Activated CD4-positive, CD25-positive, alpha-beta regulatory T cell (primary cell): ENCODE measurements at regions not wholly inside any gene's neighbourhood (a gene's known extent, or its start where the extent isn't known, plus 50 kb on each side); places are given as distances from the start of the nearest gene placed in this dataset.

Experiments used
- DNase-seq, 4 experiments: peaks; one replicate each; lab custom pipeline; 2025; lab: John Stamatoyannopoulos, UW

DNA sequence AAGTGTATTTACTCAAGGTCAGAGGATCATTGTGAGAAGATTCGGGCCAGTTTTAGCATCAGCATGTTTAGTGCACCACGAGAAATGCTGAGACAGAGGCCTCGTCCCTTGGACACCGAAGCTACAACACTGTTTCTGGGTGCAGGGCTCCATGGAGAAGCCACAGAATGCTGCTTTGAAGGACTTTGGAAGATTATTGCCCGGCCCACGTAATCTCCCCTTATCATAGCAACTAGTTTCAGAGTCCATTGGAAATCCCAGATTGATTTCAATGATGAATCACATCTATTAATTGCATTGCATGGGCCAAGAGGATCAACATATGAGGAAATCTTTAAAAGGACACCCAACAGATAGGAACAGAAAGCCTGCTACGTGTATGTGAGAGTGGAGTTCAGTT lies 156.0 kb downstream of the MAF start:
- DNase-seq: no peak

DNA sequence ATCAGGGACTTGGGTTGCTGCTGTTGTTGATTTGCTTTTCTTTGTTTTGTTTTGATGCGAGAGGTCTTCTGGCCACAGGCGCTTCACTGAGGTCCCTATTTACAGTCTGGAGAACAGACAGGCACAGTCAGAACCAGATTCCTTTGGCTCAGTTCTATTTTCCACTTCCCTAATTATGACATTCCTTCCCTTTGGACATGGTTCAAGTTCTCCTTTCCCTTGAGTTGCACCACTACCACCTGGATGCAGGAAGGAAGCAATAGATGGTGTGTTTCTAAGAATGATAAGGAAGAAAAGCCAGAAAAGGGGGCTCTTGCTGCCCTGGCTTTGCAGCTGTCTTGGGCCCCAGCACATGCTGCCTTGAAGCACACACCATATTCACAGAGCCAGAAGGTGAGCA lies 160.6 kb downstream of the MAF start:
- DNase-seq: no peak

DNA sequence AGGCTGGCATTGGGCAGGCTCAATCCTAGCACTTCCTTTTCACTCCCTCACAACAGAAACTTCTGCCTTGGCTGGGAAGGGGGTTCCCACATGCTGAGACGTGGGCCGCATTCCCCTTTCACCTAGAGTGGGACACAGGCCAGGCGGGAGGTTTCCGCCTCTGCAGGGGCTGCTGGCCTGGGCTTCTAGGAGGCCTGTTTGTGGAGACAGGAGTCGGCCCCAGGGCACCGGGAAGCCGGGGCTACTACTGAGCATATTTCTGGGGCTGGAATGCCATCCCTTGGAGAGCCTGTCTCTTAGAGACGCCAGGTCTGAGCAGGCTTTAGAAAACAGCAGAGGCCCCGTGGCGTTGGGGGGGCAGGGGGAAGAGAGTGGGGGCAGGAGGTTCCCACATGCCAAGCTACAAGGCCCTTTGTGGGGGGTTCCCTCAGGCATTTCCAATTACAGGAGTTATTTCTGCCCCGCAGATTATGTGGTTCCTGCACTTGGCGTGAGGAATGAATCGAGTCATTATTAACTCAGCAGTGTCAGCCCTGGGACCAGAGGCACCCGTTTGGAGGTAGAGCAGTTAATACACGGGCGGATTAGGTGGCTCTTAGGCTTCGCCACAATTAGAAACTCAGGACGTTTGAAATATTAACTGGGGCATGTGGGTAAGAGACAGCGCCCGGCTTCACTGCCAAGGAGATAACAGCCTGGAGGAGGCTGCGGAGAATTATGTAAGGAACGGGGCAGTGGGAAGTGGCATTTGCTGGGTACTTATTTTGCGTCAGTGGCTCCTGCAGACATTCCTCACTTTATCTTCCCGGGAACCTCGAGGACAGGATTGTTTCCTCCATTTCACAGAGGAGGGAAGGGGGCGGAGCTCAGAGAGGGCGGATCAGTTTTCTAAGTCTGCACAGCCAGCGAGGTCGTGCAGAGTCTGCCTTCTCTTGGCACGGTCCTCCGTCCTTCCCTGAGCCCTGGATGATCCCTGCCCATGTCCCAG lies 162.5 kb downstream of the MAF start:
- no peak for DNase-seq

DNA sequence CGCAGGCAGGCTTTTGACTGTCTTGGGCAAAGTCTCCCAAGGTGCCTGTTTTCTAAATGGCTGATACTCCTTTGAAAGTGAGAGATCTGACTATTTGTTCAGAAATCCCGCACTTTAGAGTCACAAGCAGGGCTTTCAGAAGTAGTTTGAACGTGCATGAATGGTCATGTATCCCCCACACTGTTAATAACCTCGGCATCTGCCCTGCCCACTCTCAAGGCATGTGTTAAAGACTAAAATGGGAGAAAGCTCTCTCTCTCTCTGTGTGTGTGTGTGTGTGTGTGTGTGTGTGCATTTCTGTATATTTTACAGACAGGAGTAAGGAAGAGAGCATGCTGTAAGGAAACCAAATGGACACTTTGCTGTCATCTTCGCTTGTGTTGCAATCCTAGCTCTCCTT lies 163.7 kb downstream of the MAF start:
- no peak for DNase-seq

DNA sequence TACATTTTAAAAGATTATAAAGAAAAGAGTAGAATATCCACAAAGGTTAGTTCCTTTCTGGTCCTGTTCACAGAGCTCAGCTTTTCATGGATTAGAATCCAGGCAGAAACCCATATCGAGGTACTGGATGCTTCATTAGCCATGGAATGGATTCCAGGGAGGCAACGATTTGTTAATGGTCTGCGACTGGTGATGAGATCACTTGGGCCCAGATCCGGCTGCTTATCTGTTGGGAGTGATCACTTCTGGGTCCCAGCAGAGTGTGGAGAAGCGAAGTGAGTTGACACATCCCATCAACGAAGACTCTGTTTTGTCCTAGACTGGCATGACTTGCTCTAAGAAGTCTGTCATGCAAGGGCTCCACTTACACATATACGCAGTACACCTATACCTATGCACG lies 165.8 kb downstream of the MAF start:
- no peak for DNase-seq

DNA sequence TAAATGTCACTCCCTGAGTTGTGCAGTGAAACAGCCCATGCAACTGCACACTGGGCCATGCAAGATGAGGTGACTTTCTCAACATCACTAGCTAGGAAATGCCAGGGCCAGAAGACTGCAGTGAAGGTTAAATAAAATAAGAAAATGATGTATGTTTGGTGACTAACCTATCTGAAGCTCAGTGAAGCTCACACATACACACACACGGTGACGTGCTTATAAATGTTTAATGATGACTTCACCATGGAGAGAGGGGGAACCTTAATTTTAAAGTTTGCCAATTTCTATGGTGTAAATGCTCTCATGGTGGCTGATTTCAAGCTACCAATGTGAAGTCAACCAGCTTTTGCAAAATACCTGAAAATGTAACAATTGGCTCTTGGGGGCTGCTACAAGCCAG lies 166.4 kb downstream of the MAF start:
- no peak for DNase-seq

DNA sequence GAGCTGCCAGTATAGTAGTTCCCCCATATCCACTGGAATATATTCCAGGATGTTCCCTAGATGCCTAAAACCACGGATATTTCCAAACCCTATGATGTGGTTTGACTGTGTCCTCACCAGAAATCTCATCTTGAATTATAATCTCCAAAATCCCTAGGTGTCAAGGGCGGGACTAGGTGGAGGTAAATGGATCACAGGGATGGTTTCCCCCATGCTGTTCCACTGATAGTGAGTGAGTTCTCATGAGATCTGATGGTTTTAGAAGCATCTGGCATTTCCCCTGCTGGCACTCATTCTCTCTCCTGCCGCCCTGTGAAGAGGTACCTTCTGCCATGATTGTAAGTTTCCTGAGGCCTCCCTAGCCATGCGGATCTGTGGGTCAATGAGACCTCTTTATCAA lies 168.6 kb downstream of the MAF start:
- DNase-seq: no peak

DNA sequence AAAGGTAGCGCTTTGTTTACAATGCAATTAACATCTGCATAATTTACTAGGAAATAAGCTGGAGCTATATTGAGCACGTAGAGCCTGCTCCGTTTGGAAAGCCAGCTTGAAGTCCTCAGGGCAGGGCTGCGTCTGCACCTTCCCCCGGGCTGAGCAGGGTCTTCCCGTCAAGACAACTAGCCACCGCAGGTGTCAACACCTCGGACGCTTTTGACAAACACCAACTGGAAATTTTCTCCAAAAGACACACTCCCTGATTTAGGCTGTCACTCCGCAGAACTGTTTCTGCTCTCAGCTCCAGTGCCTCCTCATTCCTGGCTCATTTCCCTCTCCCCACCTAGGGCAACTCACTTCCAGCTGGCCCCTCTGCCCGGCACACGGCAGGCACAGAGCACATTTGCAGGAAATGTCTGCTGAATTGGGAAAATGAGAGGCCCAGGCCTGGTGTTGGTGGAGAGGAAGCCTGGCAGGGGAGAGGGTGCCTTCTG lies 170.3 kb downstream of the MAF start:
- DNase-seq: no peak

DNA sequence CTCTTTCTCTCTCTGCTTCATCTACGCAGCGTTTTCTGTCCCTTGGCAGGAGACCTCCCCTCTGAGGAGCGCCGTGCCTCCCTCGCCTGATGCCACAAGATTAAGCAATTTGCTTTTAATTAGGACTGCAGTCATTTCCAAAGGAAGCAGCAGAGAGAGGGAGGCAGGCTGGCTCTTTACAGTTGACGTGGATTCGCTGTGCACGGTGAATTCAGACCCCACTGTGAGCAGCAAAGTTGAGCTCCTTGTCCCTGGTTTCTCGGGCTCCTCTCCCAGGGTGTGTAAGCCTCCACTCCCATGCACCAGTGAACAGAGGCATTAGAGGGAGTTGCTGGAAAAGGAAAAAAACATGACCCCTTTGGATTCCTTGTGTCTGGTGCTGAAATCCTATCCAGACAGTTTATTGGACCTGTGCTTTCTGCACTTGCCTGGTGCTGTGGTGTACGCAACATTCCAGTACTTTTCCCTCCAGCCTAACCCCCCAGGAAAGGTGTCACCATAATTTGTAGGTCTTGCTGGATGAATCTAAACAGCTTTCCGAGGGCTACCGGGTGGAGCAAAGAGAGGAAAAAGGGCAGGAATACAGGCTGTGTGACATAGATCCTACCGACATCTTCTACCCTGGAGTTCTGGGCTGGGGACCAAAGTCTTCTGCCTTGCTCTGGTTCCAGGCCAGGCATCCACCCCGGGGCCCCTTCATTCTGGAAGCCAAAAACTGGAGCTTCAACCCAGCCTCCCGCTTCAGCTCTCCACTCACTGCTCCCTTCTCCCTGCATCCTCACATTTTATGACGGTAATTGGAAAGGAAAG lies 171.0 kb downstream of the MAF start:
- DNase-seq: no peak

DNA sequence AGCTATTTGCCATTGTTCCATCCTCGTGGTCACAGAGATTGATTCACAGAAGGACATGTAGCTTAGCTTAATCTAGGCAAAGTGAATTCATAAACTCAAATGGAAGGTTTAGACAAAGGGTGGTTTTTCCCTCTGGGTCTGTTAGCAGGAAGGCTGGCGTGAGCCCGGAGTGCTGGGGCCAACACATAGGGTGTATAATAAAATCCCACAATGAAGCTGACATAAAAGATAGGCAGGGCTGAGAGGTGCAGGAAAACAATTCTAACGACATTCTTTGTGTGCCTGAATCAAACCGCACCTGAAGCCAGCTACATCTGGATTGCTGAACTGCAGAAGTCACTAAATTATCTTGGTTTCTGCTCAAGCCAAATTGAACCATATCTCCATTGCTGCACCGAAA lies 173.9 kb downstream of the MAF start:
- DNase-seq: no peak

DNA sequence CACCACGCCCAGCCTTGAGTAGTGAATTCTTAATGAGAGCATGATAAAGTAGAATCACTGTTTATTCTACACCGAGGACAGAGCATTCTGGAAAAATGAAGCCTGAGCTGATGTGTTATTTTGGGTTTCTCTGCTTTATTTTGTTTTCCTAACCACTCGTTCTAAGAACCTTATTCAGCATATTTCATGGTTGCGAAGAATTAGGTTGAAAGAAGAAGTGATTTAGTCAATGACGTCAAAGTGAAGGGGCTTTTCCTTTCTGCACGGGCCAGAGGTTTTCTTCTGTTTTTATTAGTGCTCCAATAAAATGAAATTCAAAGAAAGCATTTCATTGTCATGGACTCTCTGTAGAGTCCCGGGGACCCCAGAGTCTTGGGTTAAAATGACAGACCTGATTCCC lies 178.5 kb downstream of the MAF start:
- no peak for DNase-seq

DNA sequence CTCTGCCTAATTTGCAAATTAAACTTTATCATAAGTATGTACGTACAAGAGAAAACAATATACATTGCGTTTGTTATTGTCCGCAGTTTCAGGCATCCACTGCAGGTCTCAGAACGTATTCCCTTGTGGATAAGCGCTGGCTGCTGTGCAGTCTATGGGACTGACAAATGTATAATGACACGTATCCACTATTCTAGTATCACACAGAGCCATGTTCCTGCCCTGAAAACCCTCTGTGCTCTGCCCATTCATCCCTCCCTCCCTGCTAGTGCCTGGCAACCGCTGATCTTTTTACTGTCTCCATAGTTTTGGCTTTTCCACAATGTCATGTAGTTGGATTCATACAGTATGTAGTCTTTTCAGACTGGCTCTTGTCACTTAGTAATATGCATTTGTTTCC lies 179.4 kb downstream of the MAF start:
- no peak for DNase-seq

DNA sequence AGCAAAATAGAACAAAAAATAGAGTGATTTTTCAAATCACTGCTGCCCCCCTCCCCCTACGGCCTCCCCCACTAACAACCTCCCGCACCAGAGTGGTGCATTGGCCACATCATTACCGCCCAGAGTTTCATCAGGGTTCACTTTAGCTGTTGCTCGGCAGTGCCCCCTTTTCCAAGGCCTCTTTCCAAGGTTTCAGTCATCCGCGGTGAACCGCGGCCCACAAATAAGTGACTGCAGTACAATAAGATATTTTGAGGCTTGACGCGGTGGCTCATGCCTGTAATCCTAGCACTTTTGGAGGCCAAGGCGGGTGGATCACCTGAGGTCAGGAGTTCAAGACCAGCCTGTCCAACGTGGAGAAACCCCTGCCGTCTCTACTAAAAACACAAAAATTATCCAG lies 180.0 kb downstream of the MAF start:
- no peak for DNase-seq

DNA sequence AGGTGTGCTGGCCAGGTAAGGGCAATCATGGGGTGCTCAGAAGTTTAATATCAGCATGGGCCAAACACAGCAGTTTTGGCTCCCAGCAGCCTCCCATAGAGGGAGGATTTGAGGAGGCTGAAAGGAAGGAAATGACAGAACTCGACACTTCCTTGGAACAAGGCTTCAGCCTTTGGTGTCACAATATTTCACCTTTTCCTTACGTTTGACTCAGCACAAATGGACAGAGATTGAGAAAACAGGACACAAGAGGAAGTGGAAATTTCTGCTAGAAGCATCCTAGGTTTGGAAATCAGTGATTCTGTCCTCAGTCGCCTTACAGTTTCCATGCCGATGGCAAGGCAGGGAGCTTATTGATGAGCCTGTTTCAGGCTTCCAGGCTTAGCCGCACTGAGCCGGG lies 181.4 kb downstream of the MAF start:
- DNase-seq: no peak

DNA sequence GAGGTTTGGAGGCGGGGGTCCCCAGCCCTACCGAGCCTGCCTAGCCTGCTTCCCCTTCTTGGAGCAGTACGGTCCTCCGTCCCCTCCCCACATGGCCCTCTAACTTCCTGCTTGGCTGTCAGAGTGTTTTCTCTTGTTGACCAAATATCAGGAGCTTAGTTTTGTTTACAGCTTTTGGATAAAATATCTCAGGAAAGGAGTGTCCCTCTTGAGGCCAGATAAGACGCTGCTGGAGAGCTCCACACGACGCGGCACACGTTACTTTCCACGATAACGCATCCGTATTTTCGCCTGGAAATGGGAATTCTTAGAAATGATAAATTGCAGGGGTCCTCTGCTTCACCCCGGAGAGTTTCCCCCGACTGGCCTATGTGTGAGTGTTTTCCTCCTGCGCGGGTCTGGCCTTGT lies 182.9 kb downstream of the MAF start:
- DNase-seq: no peak

DNA sequence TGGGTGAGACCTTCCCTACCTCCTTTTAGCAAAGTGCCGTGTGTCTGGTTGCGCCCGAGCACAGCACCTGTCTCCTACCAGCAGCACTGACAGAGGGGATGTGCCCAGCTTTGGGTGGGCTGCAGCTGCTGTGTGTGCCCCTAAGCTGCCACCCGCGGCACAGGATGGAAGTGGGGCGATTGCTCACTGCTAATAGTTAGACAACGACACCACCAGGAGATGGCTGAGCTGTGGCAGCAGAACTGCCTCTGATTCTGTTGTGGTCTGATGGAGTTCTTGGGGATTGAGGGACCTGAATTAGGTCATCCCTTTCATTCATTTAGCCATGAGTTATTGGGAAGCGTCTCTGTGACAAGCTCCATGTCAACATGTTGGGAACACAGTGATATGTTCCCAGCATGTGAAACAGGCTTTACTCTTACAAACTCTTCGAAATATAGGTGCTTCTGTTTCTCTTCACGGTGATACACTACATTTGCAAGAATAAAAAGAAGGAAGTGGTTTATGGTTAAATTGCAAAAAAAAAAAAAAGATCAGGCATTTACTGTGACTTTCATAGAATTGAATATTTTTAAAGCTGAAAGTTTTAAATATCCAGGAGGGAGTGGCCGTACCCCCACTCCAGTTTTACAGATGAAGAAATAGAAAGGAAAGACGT lies 184.4 kb downstream of the MAF start:
- DNase-seq: no peak

DNA sequence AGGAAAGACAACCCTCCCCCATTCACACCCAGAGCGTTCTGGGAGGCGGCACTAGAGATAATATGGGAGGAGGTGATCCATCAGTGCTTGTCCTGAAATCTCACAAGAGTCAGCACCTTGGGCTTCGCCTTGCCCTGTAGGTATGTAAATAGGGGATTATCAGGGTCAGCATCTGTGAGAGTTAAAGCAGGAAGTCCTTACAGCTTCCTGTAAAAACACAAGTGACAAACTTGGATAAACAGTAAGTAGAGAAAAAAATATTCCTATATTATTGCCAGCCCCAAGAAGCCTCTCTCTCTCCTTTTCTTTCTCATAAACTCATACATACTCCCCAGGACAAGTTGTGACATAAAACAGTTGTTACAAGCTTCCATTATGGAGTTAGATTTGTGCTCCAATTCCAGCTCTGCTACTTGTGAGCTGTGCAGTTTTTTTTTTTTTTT lies 187.7 kb downstream of the MAF start:
- no peak for DNase-seq

DNA sequence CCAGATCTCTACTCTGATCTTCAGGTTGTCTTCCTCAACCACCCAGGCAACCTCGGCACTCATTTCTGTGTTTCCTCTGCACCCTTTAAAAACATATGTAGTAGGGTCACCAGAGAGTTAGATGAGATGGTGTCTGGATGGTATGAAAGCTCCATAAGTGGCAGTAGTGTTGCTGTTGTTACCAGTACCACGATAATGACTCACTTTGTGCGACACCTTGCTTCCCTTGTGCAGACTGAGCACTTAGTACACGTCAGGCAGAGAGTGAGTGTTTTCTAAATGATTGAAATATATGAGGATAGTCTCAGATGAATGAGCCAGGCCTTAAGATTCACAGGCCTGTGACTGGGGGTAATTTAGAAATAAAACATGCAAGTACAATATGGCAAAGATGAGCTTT lies 188.7 kb downstream of the MAF start:
- DNase-seq: no peak

DNA sequence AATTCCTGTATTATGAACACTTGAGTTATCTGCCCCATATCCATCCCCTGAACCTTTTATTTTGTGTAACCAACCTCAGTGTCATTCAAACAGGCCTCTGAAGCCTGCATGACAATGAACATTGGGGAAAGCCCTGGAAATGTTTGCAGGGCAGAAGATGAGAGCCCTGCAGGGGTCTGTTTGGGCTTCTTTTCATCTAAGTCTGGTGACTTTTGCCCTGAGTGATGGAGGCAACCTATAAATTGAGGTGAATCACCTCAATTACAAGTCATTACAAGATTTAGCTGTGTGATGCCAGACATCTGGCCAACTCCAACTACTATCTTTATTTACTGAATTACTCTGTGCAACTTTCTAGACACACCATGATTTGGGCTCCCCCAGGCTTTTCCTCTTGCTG lies 189.2 kb downstream of the MAF start:
- DNase-seq: no peak

DNA sequence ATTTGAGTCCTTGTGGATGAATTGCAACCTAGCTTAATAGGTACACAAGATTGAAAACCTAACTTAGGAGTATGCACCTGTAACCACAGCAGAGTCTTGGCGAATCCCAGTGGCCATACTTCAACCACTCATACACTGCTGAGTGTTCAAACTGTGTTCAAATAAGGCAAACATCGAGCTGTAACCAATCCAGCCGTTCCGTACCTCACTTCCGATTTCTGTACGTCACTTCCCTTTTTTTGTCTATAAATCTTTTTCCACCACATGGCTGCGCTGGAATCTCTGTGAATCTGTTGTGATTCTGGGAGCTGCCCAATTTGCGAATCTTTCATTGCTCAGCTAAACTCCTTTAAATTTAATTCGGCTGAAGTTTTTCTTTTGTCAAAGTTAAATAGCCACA lies 190.6 kb downstream of the MAF start:
- no peak for DNase-seq

DNA sequence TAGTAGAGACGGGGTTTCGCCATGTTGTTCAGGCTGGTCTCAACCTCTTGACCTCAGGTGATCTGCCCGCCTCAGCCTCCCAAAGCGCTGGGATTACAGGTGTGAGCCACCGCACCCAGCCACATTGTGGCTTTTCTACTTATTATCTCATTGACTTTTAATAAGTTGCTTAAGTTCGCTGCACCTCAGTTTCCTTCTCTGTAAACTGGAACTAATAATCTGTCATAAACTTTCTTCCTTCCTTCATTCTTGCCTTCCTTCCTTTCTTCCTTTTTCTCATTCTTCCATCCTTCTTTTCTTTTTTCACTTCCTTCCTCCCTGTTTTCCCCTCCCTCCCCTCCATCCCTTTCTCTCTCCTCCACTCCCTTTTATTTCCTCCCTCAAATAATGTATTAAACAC lies 192.2 kb downstream of the MAF start:
- DNase-seq: no peak

DNA sequence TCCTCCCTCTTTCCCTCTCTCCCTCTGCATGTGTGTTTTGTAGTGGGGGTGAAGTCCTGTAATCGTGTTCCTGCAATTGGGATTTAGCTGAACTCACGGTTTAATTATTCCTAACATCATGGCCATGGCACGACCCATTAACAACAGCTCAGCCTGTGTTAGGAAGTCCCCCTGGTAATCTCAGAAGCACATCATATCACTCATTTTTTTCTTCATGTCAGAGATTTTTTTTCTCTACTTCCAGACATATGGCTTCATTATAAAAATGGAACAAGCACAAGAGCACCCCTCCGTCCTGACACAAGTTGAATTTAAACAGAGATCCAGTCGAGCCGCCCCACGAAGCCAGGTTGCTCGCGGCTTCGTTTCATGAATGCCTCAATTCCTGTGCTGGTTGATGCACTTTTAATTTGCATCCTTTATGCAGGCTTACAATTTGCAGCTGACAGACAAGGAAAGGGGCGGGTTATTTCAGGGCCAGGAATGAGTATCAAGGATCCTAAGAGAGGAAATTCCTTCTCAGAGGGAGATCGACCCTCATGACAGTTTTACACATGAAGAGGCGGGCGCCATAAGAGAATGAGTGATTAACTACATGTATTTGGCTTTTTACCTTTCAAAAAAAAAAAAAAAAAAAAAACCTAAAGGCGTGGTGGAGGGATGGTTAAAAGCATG lies 192.9 kb downstream of the MAF start:
- no peak for DNase-seq
